PC-3 (cell line): ENCODE measurements at regions not wholly inside any gene's neighbourhood (a gene's known extent, or its start where the extent isn't known, plus 50 kb on each side); places are given as distances from the start of the nearest gene placed in this dataset.
A peak's percentile ranks its signal among the peaks of the same experiment; 100 is the strongest.

Experiments
- ATAC-seq: fragments of 200-7000 bp; cut with Tn5 transposase; 2 replicates; pipeline ENCODE4 v1.9.1; 2020; ENCODE audit warnings: mild to moderate bottlenecking, moderate library complexity
- BruUV-seq: library from RNA; stranded (reverse); fragments of 400-500 nt; replicated peaks from 2 replicates; lab custom pipeline; 2021; lab: Mats Ljungman, UMichigan
- CTCF ChIA-PET: fragments of 300-600 bp; sonication (Branson Sonifier 250); formaldehyde crosslinking; loops from one replicate; lab custom pipeline; 2022; ENCODE audit warnings: antibody characterized with exemption; lab: Charles Lee
- POLR2A ChIA-PET: fragments of 300-600 bp; sonication (Branson Sonifier 250); formaldehyde crosslinking; loops from one replicate; lab custom pipeline; 2022; ENCODE audit warnings: antibody characterized with exemption; ENCODE audit not compliant: unreplicated experiment; lab: Charles Lee
- DNase-seq: peaks from one replicate; pipeline ENCODE4 v3.0.0-alpha.2; 2015
- H2AFZ ChIP-seq: fragments of 300-600 bp; sonication (generic); 2 replicates; pipeline ENCODE4 v1.6.0; 2016; ENCODE audit warnings: antibody characterized with exemption, low read length
- H3F3A ChIP-seq: fragments of 300-600 bp; sonication (generic); one replicate; pipeline ENCODE4 v1.6.0; 2017; ENCODE audit warnings: antibody characterized with exemption, low read length, control low read depth, mild to moderate bottlenecking; ENCODE audit not compliant: unreplicated experiment
- H3K27ac ChIP-seq: fragments of 300-600 bp; sonication (generic); 2 replicates; pipeline ENCODE4 v1.5.1; 2016; ENCODE audit warnings: mild to moderate bottlenecking, low read length
- H3K27me3 ChIP-seq: fragments of 300-600 bp; sonication (generic); 2 replicates; pipeline ENCODE4 v1.6.1; 2016; ENCODE audit warnings: low read length, mixed read lengths
- H3K36me3 ChIP-seq: fragments of 300-600 bp; sonication (generic); 2 replicates; pipeline ENCODE4 v1.6.1; 2016; ENCODE audit warnings: low read depth, mixed run types, low read length, mixed read lengths
- H3K4me1 ChIP-seq: fragments of 300-600 bp; sonication (generic); 2 replicates; pipeline ENCODE4 v1.5.1; 2016; ENCODE audit warnings: low read length; ENCODE audit not compliant: insufficient read depth
- H3K4me2 ChIP-seq: fragments of 300-600 bp; sonication (generic); 2 replicates; pipeline ENCODE4 v1.6.0; 2016; ENCODE audit warnings: low read length
- H3K4me3 ChIP-seq: fragments of 300-600 bp; sonication (generic); 2 replicates; pipeline ENCODE4 v1.5.1; 2016; ENCODE audit warnings: mild to moderate bottlenecking, low read length, mixed read lengths
- H3K79me2 ChIP-seq: fragments of 300-600 bp; sonication (generic); 2 replicates; pipeline ENCODE4 v1.6.1; 2017; ENCODE audit warnings: low read length, mixed read lengths
- H3K9ac ChIP-seq: fragments of 300-600 bp; sonication (generic); 2 replicates; pipeline ENCODE4 v1.6.0; 2016; ENCODE audit warnings: mild to moderate bottlenecking, low read length
- H3K9me2 ChIP-seq: fragments of 300-600 bp; sonication (generic); replicated peaks from 2 replicates; pipeline ENCODE4 v1.6.1; 2016; ENCODE audit warnings: mixed run types, low read length, mixed read lengths
- H3K9me3 ChIP-seq: fragments of 300-600 bp; sonication (generic); 2 replicates; pipeline ENCODE4 v1.6.1; 2016; ENCODE audit warnings: low read length, mixed read lengths
- H4K20me1 ChIP-seq: fragments of 300-600 bp; sonication (generic); 2 replicates; pipeline ENCODE4 v1.6.1; 2016; ENCODE audit warnings: low read length, mixed read lengths
- EZH2 ChIP-seq: fragments of 300-600 bp; sonication (generic); IDR thresholded peaks from one replicate; pipeline ENCODE4 v1.6.1; 2017; ENCODE audit warnings: antibody characterized with exemption, mild to moderate bottlenecking, low read length; ENCODE audit not compliant: unreplicated experiment
- EZH2phosphoT487 ChIP-seq: fragments of 300-600 bp; sonication (generic); IDR thresholded peaks from 2 replicates; pipeline ENCODE4 v1.6.1; 2018; ENCODE audit warnings: mild to moderate bottlenecking, antibody characterized with exemption, low read length, borderline replicate concordance
- intact Hi-C: fragments of 100-400 bp; cut with micrococcal nuclease; formaldehyde crosslinking; loops from 2 replicates; pipeline ENCODE4 v1.9.0; 2023
- TF ChIP-seq, protein P1 (sequence below): fragments of 300-600 bp; sonication (generic); conservative IDR thresholded peaks from 2 replicates; pipeline ENCODE4 v1.5.1; 2017; ENCODE audit warnings: antibody characterized with exemption, low read depth, mild to moderate bottlenecking, low read length

DNA sequence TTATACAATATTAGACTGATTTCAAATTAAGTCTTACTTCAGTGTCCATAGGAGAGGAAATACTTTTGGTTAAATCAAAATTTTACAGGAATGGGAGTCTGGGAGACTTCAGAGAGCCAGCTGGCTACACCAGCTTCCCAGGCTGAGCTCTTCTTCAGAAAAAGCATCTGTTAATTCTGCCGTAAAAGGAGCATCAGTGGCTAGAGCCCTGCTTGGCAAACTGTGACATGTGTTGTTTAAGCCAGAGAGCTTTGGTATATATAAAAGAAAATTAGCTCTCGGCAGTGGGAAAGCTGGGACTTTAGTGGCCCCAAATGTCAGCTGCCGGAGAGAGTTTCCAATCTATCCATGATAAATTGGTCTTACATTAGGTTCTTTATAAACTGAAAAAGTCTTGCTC, 378.8 kb upstream of the TUSC1 start:
- no peak overlapping the region for H3K9ac ChIP-seq
- CTCF ChIA-PET = no interaction called here
- ATAC-seq (no peak), DNase-seq (no peak)
- no peaks in the 10 kb centered on the region for H3K36me3 ChIP-seq
- no peaks in the 10 kb centered on the region for H3F3A ChIP-seq
- POLR2A ChIA-PET = no interaction called here
- no peaks in the 10 kb centered on the region for H3K79me2 ChIP-seq
- H4K20me1 ChIP-seq = no peaks in the 10 kb centered on the region
- peaks cover 19% of the 10 kb centered on the region for H3K4me1 ChIP-seq
- intact Hi-C loops = no loop called here
- H3K9me2 ChIP-seq = no peaks in the 10 kb centered on the region
- no TSS peak for BruUV-seq
- no peak overlapping the region for H3K4me2 ChIP-seq
- H2AFZ ChIP-seq = no peak overlapping the region
- H3K9me3 ChIP-seq = no peaks in the 10 kb centered on the region
- H3K27me3 ChIP-seq = no peaks in the 10 kb centered on the region
- H3K27ac ChIP-seq = no peak overlapping the region
- no peak for TF ChIP-seq EZH2
- H3K4me3 ChIP-seq = no peak overlapping the region

DNA sequence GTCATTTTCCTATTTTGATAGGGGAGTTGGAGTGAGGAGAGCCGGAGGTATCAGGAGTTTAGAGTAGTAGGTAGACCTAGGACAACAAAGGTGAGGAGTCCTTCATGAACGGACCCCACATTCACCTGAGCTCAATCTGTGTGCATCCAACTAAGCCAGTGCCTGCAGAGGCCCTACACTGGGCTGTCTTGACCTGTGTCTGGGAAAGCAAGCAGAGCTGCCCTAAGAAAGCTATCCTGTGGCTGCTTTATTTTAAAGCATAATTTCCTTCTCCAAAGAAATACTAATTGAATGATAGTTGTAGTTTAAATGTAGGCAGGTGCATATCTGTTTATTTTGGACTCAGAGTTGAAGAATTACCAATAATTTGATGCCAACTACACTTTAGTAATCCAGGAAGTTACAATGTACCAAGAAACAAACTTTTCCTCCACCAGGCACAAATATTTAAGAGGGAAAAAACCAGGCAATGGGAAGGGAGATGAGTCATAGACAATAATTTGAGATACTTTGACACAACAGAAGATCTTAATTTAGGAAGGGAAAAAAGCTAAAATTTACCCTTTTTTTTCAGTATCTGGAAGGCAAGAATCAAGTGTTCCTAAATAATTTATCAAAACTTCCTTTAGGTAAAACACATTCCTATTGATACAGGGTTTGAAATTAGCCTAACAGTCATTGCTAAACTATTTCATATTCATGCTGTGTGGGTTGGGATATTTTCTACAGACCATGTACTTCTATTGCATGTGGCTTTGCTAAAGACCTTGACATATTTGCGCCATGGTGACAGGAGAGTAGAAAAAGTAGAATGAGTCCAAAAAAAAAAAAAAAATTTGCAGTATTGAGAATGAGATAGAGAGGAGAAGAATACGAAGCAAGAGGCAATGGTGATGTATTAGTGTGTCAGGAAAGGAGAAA, 376.6 kb upstream of the TUSC1 start:
- H3K9me2 ChIP-seq = no peaks in the 10 kb centered on the region
- TF ChIP-seq, protein P1, sequence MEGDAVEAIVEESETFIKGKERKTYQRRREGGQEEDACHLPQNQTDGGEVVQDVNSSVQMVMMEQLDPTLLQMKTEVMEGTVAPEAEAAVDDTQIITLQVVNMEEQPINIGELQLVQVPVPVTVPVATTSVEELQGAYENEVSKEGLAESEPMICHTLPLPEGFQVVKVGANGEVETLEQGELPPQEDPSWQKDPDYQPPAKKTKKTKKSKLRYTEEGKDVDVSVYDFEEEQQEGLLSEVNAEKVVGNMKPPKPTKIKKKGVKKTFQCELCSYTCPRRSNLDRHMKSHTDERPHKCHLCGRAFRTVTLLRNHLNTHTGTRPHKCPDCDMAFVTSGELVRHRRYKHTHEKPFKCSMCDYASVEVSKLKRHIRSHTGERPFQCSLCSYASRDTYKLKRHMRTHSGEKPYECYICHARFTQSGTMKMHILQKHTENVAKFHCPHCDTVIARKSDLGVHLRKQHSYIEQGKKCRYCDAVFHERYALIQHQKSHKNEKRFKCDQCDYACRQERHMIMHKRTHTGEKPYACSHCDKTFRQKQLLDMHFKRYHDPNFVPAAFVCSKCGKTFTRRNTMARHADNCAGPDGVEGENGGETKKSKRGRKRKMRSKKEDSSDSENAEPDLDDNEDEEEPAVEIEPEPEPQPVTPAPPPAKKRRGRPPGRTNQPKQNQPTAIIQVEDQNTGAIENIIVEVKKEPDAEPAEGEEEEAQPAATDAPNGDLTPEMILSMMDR = no peak
- TF ChIP-seq EZH2 = no peak
- ATAC-seq = peak; percentile 64
- no peak overlapping the region for H3K27ac ChIP-seq
- H4K20me1 ChIP-seq = no peaks in the 10 kb centered on the region
- POLR2A ChIA-PET = no interaction called here
- BruUV-seq = no TSS peak
- no peak overlapping the region for H3K4me2 ChIP-seq
- no peak overlapping the region for H2AFZ ChIP-seq
- CTCF ChIA-PET = no interaction called here
- H3K4me3 ChIP-seq = no peak overlapping the region
- no peaks in the 10 kb centered on the region for H3K36me3 ChIP-seq
- H3F3A ChIP-seq = no peaks in the 10 kb centered on the region
- H3K9ac ChIP-seq = no peak overlapping the region
- no peaks in the 10 kb centered on the region for H3K27me3 ChIP-seq
- DNase-seq = peak; percentile 50
- H3K79me2 ChIP-seq = no peaks in the 10 kb centered on the region
- no peaks in the 10 kb centered on the region for H3K9me3 ChIP-seq
- H3K4me1 ChIP-seq = peaks cover 19% of the 10 kb centered on the region
- intact Hi-C loops = no loop called here

DNA sequence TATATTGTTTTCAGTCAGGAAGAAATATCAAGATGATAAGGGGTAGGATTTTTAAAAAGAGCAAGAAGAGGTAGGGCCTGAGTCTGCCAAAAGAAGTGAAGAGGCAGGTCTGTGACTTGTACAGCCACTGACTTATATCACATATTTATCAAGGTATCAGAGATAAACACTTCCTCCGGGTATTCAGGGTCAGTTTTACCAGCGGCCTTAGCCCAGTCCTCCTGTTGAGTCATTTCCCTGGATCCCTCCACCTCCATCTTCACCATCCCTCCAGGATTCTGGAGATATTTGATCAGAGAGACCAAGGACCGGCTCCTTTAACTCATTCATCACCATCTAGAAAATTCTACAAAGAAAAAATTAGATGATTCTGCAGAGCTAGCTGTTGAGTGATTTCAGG, 375.7 kb upstream of the TUSC1 start:
- Histone ChIP-seq H3K9me3 (no peaks in the 10 kb centered on the region), H3K4me2 (no peak overlapping the region), H3K36me3 (no peaks in the 10 kb centered on the region), H3K9ac (no peak overlapping the region), H3K4me3 (no peak overlapping the region), H3K9me2 (no peaks in the 10 kb centered on the region), H4K20me1 (no peaks in the 10 kb centered on the region), H3K27me3 (no peaks in the 10 kb centered on the region), H3K4me1 (peaks cover 19% of the 10 kb centered on the region), H3K27ac (no peak overlapping the region), H3F3A (no peaks in the 10 kb centered on the region), H2AFZ (no peak overlapping the region), H3K79me2 (no peaks in the 10 kb centered on the region)
- ATAC-seq (peak; percentile 18; the same call in 1 of the 2 replicates), DNase-seq (no peak)
- ChIA-PET POLR2A (no interaction called here), CTCF (no interaction called here)
- intact Hi-C loops = no loop called here
- BruUV-seq = no TSS peak
- TF ChIP-seq EZH2phosphoT487 (no peak), EZH2 (no peak)
- TF ChIP-seq, protein P1 = no peak
